Epithelial cell of proximal tubule (primary cell): ENCODE measurements at regions not wholly inside any gene's neighbourhood (a gene's known extent, or its start where the extent isn't known, plus 50 kb on each side); places are given as distances from the start of the nearest gene placed in this dataset.
"Not testable (repeated sequence)": the region's sequence is repeated elsewhere in the genome, so short reads cannot be mapped to it uniquely, and the experiment has no call there.

ENCODE experiments used
- DNase-seq: peaks from one replicate; pipeline ENCODE4 v3.0.0-alpha.2; 2011; ENCODE audit warnings: low read depth
- H3K4me3 ChIP-seq: 2 replicates; pipeline ENCODE4 v1.5.1; 2011; ENCODE audit warnings: low read depth, mild to moderate bottlenecking, low read length
- CTCF ChIP-seq: conservative IDR thresholded peaks from 2 replicates; pipeline ENCODE4 v1.5.1; 2012; ENCODE audit warnings: low read depth, mild to moderate bottlenecking, low read length

GRCh38 chr7:51930834-51931233 lies 614.2 kb upstream of the COBL start:
- H3K4me3 ChIP-seq = no peak overlapping the region
- DNase-seq = no peak
- TF ChIP-seq CTCF = no peak

GRCh38 chr7:51929818-51930217 lies 613.2 kb upstream of the COBL start:
- no peak for DNase-seq
- no peak for TF ChIP-seq CTCF
- no peak overlapping the region for H3K4me3 ChIP-seq

GRCh38 chr7:51927738-51928137 lies 611.1 kb upstream of the COBL start:
- DNase-seq = no peak
- H3K4me3 ChIP-seq = no peak overlapping the region
- TF ChIP-seq CTCF = no peak

- DNase-seq = no peak
- H3K4me3 ChIP-seq = no peak overlapping the region
- TF ChIP-seq CTCF = no peak
Measured at GRCh38 chr7:51918581-51918980, 602.0 kb upstream of the COBL start.

GRCh38 chr7:51901489-51901840 lies 584.9 kb upstream of the COBL start:
- no peak for DNase-seq
- no peak for TF ChIP-seq CTCF
- H3K4me3 ChIP-seq = no peak overlapping the region

GRCh38 chr7:51900755-51901488 lies 584.3 kb upstream of the COBL start:
- not testable (repeated sequence) for DNase-seq, H3K4me3 ChIP-seq

- DNase-seq = no peak
- H3K4me3 ChIP-seq = no peak overlapping the region
- no peak for TF ChIP-seq CTCF
Measured at GRCh38 chr7:51899611-51900010, 583.0 kb upstream of the COBL start.
